BJ (cell line): ENCODE measurements at regions not wholly inside any gene's neighbourhood (a gene's known extent, or its start where the extent isn't known, plus 50 kb on each side); places are given as distances from the start of the nearest gene placed in this dataset.

Experiments used
- CTCF ChIA-PET: fragments of 350-600 bp; formaldehyde crosslinking; extraction: SDS; loops from one replicate; lab custom pipeline; 2021; ENCODE audit warnings: antibody characterized with exemption, inconsistent platforms; lab: Yijun Ruan, JAX
- POLR2A ChIA-PET: fragments of 300-600 bp; sonication (Branson Sonifier 250); formaldehyde crosslinking; extraction: SDS; loops from one replicate; lab custom pipeline; 2021; ENCODE audit warnings: antibody characterized with exemption; lab: Charles Lee
- DNase-seq: peaks from one replicate; pipeline ENCODE4 v3.0.0-alpha.2; 2011; ENCODE audit warnings: low read depth
- H3K27me3 ChIP-seq: 2 replicates; pipeline ENCODE4 v1.6.0; 2011; ENCODE audit warnings: low read length; ENCODE audit not compliant: control insufficient read depth, insufficient read depth
- H3K36me3 ChIP-seq: 2 replicates; pipeline ENCODE4 v1.5.1; 2011; ENCODE audit warnings: low read length; ENCODE audit not compliant: control insufficient read depth, insufficient read depth
- H3K4me3 ChIP-seq: 2 replicates; pipeline ENCODE4 v1.5.1; 2011; ENCODE audit warnings: low read depth, mild to moderate bottlenecking, control low read depth, low read length
- TF ChIP-seq, protein P1 (sequence below): IDR thresholded peaks from 2 replicates; pipeline ENCODE4 v1.5.1; 2011; ENCODE audit warnings: low read depth, mild to moderate bottlenecking, control low read depth, inconsistent platforms, low read length, moderate library complexity; ENCODE audit not compliant: insufficient read depth

DNA sequence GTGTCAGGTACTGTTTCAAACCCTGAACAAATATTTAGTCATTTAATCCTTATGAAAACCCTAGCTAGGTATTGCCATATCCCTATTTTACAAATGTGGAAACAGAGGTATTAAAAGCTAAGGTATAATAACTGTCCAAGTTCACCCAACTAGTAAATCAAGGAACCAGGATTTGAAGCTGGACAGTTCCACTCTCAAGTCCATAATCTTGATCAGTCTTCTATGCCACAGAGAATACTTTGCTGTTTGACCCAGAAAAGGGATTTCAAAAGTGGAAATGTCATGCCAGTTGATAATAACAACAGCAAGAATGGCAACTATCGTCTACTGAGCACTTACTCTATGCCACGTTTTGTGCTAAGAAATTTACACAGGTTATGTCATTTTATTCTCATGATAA lies 90.4 kb upstream of the KIT start:
- TF ChIP-seq, protein P1, sequence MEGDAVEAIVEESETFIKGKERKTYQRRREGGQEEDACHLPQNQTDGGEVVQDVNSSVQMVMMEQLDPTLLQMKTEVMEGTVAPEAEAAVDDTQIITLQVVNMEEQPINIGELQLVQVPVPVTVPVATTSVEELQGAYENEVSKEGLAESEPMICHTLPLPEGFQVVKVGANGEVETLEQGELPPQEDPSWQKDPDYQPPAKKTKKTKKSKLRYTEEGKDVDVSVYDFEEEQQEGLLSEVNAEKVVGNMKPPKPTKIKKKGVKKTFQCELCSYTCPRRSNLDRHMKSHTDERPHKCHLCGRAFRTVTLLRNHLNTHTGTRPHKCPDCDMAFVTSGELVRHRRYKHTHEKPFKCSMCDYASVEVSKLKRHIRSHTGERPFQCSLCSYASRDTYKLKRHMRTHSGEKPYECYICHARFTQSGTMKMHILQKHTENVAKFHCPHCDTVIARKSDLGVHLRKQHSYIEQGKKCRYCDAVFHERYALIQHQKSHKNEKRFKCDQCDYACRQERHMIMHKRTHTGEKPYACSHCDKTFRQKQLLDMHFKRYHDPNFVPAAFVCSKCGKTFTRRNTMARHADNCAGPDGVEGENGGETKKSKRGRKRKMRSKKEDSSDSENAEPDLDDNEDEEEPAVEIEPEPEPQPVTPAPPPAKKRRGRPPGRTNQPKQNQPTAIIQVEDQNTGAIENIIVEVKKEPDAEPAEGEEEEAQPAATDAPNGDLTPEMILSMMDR: no peak
- DNase-seq: no peak
- ChIA-PET CTCF (interaction anchor here (1.4 kb wide), 2 partner anchors 10 to 40 kb away, joined by 3 read pairs; no protein-coding TSS in a partner anchor), POLR2A (no interaction called here)
- no peak overlapping the region for H3K4me3 ChIP-seq
- H3K27me3 ChIP-seq: no peaks in the 10 kb centered on the region
- no peaks in the 10 kb centered on the region for H3K36me3 ChIP-seq

- H3K27me3 ChIP-seq: no peaks in the 10 kb centered on the region
- POLR2A ChIA-PET: no interaction called here
- CTCF ChIA-PET: interaction anchor here (1.4 kb wide), 2 partner anchors 9 to 39 kb away, joined by 3 read pairs; no protein-coding TSS in a partner anchor
- TF ChIP-seq, protein P1: no peak
- H3K4me3 ChIP-seq: no peak overlapping the region
- H3K36me3 ChIP-seq: no peaks in the 10 kb centered on the region
- peak; percentile 67 for DNase-seq
Observed at GRCh38 chr4:54568184-54568583, 89.6 kb upstream of the KIT start.

DNA sequence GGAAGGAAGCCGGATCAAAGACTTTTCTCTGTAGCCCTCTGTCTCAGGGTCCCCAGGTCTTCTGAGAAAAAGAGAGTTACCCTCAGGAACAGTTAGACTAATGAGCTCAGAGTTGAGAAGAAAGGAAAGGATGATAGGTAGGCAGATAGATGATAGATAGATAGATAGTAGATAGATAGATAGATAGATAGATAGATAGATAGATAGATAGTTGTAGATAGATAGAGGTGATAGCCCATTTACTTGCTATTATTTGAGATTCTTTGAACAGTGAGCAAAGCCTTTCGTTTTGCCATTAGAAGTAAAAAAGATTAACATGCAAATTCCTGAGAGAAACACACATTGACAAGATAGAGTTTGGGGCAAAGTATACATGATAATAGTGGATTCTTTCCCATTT lies 86.9 kb upstream of the KIT start:
- ChIA-PET POLR2A (no interaction called here), CTCF (no interaction called here)
- Histone ChIP-seq H3K27me3 (no peaks in the 10 kb centered on the region), H3K36me3 (no peaks in the 10 kb centered on the region), H3K4me3 (no peak overlapping the region)
- DNase-seq: no peak
- TF ChIP-seq, protein P1: no peak

DNA sequence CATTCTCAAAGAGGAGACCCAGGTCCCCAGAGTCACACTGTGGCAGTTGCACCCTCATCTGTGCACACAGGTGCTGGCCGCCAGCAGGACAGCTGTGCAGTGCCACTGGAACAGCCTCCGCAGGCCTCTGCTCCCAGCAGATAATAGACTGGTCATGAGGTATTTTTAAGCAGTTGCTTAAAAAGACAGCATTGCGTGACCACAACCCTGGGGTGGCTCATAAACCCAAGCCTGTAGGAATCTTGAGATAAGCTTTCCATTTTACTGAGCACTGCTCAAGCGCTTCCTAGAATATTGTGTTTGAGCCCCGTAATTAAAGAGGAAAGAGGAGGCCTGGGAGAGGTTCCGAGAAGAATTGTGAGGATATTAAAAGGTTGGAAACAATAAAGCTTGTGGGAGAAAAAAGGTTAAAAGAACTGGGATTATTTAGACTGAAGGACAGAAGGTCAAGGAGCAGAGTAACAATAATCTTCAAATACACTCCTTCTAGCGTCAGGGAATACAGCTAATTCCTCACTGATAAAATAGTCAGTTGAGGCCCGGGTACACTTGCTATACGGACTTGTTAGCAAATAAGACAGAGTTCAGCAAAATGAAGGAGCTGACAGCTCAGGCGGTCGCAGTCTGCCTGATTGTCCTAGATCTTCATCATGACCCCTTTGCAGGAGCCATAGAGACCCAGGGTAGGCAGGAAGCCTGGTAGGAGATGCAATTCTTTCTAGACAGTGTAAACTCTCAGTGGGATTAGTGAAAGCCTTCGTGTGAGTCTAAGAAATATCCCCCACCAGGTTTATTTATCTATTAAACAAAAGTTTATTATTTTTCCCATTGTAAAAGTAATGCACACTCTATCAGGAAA lies 86.2 kb upstream of the KIT start:
- CTCF ChIA-PET: interaction anchor here (0.6 to 0.7 kb wide), 2 partner anchors 21 to 1700 kb away, joined by 3 read pairs; no protein-coding TSS in a partner anchor
- no peak for DNase-seq
- POLR2A ChIA-PET: no interaction called here
- TF ChIP-seq, protein P1: no peak
- H3K36me3 ChIP-seq: no peaks in the 10 kb centered on the region
- no peak overlapping the region for H3K4me3 ChIP-seq
- H3K27me3 ChIP-seq: no peaks in the 10 kb centered on the region

GRCh38 chr4:54572152-54572542 lies 85.6 kb upstream of the KIT start:
- TF ChIP-seq, protein P1: no peak
- no peaks in the 10 kb centered on the region for H3K27me3 ChIP-seq
- ChIA-PET POLR2A (no interaction called here), CTCF (interaction anchor here (0.6 kb wide), 1 partner anchor 1699 kb away, joined by 3 read pairs; no protein-coding TSS in a partner anchor)
- no peak for DNase-seq
- no peak overlapping the region for H3K4me3 ChIP-seq
- H3K36me3 ChIP-seq: no peaks in the 10 kb centered on the region
